Natural killer cell treated with Interleukin-12 subunit alpha and Interleukin-12 subunit beta and Interleukin-15 and Interleukin-18, amount 100 ng/mL, for 72 hours (primary cell): ENCODE measurements at regions not wholly inside any gene's neighbourhood (a gene's known extent, or its start where the extent isn't known, plus 50 kb on each side); places are given as distances from the start of the nearest gene placed in this dataset.
A peak's percentile ranks its signal among the peaks of the same experiment; 100 is the strongest.

Experiments used
- ATAC-seq, 2 donors: fragments of 150-1000 bp; cut with Tn5 transposase in 1 of 2; sonication (Bioruptor Pico), chemical (Tn5 transposase) in 1 of 2; 2 replicates each; pipeline ENCODE4 v1.10.0; 2021
- DNase-seq: peaks from one replicate; pipeline ENCODE4 v3.0.0; 2022; ENCODE audit warnings: low spot score
- H3K27ac Mint-ChIP-seq, 2 donors: 1 replicate in 1 of 2; 2 replicates in 1 of 2; pipeline ENCODE4 v1.8.0; 2022; ENCODE audit warnings: mixed read lengths in 2 of 2, mild to moderate bottlenecking in 1 of 2, moderate library complexity in 1 of 2
- H3K27me3 Mint-ChIP-seq, 2 donors: 1 replicate in 1 of 2; 2 replicates in 1 of 2; pipeline ENCODE4 v1.8.0; 2022; ENCODE audit warnings: mixed read lengths in 2 of 2
- H3K36me3 Mint-ChIP-seq: one replicate; pipeline ENCODE4 v1.8.0; 2022; ENCODE audit warnings: mixed read lengths
- H3K4me1 Mint-ChIP-seq, 2 donors: 1 replicate in 1 of 2; 2 replicates in 1 of 2; pipeline ENCODE4 v1.8.0; 2022; ENCODE audit warnings: low read depth in 2 of 2, mixed read lengths in 2 of 2, mild to moderate bottlenecking in 1 of 2
- H3K4me3 Mint-ChIP-seq: one replicate; pipeline ENCODE4 v1.8.0; 2022; ENCODE audit warnings: mixed read lengths
- H3K9me3 Mint-ChIP-seq: 2 replicates; pipeline ENCODE4 v1.8.0; 2022; ENCODE audit warnings: mixed read lengths

DNA sequence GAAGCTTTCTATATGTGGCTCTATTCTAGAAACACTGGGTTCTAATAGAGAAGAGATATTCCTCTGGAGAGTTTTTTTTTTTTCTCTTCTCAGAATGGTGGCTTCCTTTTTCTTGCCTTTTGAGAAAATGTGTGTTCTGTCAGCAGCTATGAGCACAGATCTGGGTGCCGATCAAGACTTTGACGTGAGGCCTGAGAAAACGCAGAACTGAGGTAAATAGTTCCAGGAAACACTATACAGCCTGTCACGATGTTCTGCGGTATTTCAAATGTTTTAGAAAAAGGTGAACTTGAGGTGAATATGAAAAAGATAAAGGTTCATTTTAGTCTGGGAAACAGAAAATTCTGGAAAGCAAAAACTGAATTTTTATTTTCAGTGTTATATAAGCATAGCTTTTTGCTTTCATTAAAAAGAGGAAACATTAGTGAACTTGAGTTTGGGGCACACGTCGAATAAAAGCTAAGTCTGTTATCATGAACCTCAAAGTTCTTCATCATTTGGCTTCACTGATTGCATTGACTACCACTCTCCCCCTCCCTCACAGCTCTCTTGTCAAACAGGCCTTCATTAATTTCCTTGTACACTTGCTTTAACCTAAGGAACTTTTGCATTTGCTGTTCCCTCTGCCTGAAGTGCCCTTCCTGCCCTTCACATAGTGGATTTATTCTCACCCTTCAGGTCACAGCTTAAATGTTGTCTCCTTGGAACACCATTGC lies 265.1 kb downstream of the NFKBIZ start:
- Mint-ChIP-seq H3K27me3 (peaks cover 0 to 13% of the 10 kb centered on the region in 2 donors), H3K4me3 (peak overlapping the region; percentile 24), H3K4me1 (peaks cover 3 to 12% of the 10 kb centered on the region in 2 donors), H3K27ac (peak overlapping the region; percentile 21 to 56), H3K9me3 (peaks cover 3% of the 10 kb centered on the region), H3K36me3 (no peaks in the 10 kb centered on the region)
- DNase-seq = no peak
- no peak for ATAC-seq

DNA sequence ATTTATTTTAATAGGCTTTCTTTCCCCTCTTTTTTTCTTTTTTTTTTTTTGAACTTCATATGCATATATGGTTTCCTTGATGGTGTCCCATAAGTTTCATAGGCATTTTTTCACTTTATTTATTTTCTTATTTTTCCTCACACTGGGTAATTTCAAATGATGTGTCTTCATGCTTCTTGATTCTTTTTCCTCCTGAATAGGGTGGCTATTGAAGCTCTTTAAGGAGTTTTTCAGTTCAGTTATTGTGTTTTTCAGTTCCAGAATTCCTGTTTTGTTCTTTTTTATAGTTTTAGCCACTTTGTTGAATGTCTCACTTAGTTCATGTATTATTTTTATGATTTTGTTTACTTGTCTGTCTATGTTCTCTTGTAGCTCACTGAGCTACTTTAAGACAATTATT lies 273.2 kb downstream of the NFKBIZ start:
- Mint-ChIP-seq H3K27me3 (peaks cover 0 to 17% of the 10 kb centered on the region in 2 donors), H3K4me3 (no peak overlapping the region), H3K4me1 (no peaks in the 10 kb centered on the region), H3K27ac (no peak overlapping the region), H3K36me3 (peaks cover 13% of the 10 kb centered on the region), H3K9me3 (peaks cover 10% of the 10 kb centered on the region)
- DNase-seq = no peak
- no peak for ATAC-seq

DNA sequence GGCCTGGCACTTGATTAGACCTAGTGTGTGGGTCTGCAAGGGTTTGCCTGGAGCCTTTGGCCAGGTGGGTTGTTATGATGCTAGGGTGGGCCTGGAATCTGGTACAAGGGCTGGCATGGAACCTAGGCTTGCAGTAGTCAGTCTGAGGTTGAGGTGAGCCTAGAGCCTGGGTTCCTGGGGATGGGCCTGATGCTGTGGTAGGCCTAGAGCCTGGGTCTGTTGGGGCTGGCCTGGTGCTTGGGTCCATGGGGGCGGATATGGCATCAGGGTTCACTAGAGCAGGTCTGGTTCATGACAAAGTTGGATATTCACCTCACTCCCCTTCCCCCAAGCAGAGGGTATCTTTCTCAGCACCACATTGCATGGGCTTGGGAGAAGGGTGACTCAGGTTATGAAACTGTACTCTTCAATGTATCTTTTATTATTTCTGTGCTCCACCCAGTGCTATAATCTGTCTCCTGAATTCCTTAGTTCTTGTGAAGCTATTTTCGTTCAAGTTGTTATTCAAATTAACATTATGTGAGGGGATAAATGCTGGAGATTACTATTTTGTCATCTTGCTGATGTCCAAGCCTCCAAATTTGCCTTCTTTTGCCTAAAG lies 274.4 kb downstream of the NFKBIZ start:
- no peaks in the 10 kb centered on the region for H3K4me1 Mint-ChIP-seq
- peaks cover 13% of the 10 kb centered on the region for H3K36me3 Mint-ChIP-seq
- no peak overlapping the region for H3K27ac Mint-ChIP-seq
- DNase-seq (no peak), ATAC-seq (no peak)
- peaks cover 0 to 17% of the 10 kb centered on the region in 2 donors for H3K27me3 Mint-ChIP-seq
- H3K4me3 Mint-ChIP-seq = no peak overlapping the region
- H3K9me3 Mint-ChIP-seq = peaks cover 10% of the 10 kb centered on the region

DNA sequence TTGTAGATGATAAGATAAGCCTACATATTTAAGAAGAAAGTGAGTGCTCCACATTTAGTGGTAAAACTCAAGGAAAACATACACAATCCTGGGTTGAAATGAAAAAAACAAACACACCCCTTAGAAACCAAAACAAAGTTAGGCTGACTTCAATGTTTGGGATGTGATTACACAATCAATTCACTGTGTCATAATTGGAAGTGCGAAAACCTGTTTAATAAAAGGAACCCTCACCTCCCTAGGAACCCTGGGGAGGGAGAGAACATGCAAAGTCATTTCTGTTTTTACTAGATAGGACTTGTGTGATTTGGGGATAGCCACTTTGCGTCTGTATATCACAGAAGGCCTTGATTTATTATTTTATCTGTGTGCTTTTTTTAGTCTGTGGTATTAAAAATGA lies 275.0 kb downstream of the NFKBIZ start:
- no peak for ATAC-seq
- no peak overlapping the region for H3K27ac Mint-ChIP-seq
- H3K27me3 Mint-ChIP-seq = peaks cover 0 to 12% of the 10 kb centered on the region in 2 donors
- no peaks in the 10 kb centered on the region for H3K4me1 Mint-ChIP-seq
- H3K4me3 Mint-ChIP-seq = no peak overlapping the region
- DNase-seq = no peak
- H3K36me3 Mint-ChIP-seq = peaks cover 13% of the 10 kb centered on the region
- H3K9me3 Mint-ChIP-seq = peaks cover 10% of the 10 kb centered on the region

DNA sequence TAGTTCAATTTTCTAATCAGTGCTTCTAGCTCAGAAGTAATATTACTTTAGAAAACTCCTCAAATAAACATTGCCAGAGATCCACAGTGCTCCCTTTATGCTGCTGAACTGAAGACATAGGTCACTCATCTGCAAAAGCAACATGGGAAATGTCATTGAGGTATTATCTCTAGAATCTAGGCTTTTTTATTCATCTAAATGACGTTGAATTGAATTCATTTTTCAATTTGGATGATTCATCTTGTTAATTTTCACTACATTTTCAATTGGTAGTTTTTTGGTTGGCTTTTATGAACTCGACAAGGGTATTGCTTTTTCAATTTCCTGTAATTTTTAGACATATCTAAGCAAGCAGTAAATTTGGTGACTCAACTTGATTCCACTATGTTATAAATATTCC lies 275.4 kb downstream of the NFKBIZ start:
- DNase-seq = no peak
- H3K27ac Mint-ChIP-seq = no peak overlapping the region
- peaks cover 13% of the 10 kb centered on the region for H3K36me3 Mint-ChIP-seq
- H3K9me3 Mint-ChIP-seq = peaks cover 10% of the 10 kb centered on the region
- H3K4me1 Mint-ChIP-seq = no peaks in the 10 kb centered on the region
- no peak for ATAC-seq
- no peak overlapping the region for H3K4me3 Mint-ChIP-seq
- H3K27me3 Mint-ChIP-seq = peaks cover 0 to 11% of the 10 kb centered on the region in 2 donors

DNA sequence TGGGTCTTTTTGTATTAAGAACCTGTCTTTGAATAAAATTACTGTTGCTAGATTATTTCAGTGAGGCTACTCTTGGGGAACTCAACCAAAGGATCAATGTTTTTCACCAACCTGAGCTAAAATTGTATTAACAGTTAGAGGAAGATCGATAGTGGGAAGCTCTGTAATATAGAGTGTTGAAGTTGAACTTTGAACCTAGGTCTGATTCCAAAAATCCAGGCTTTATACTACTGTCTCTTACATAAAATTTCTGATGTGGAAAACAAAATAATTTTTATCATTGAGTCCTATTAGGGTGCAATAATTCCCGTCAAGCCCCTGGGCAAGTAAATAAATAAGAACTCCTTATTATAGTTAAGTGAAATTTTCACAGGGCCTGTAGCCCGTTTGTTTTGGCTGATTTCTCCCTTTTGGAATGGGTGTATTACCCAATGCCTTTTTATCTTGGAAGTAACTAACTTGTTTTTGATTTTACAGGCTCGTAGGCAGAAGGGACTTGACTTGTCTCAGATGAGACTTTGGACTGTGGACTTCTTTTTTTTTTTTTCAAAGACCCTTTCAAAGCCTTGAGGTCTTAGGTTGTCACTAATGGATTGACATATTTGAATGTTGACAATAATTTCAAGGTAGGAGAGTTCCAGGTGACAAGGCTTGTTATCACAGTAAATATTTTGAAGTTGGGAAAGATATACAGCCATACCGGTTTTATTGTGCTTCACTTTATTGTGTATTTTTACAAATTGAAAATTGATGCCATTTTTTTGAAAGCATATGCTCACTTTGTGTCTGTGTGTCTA lies 276.1 kb downstream of the NFKBIZ start:
- H3K27ac Mint-ChIP-seq = no peak overlapping the region
- H3K4me3 Mint-ChIP-seq = no peak overlapping the region
- H3K9me3 Mint-ChIP-seq = peaks cover 10% of the 10 kb centered on the region
- ATAC-seq = no peak
- peaks cover 13% of the 10 kb centered on the region for H3K36me3 Mint-ChIP-seq
- H3K27me3 Mint-ChIP-seq = peaks cover 0 to 11% of the 10 kb centered on the region in 2 donors
- DNase-seq = no peak
- H3K4me1 Mint-ChIP-seq = peaks cover 0 to 2% of the 10 kb centered on the region in 2 donors

DNA sequence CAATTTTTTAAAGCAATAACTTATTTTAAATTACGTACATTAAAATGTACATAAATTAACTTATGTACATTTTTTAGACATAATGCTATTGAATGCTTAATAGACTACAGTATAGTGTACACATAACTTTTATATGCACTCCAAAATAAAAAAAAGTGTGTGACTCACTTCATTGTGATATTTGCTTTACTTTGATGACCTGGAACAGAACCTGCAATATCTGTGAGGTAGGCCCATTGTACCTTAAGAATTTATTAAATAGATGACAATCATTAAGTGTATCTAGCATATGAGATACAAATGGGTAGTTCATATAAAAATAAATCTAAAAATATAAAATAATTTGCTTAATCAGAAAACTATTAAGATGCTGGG lies 276.7 kb downstream of the NFKBIZ start:
- DNase-seq = no peak
- no peak for ATAC-seq
- Mint-ChIP-seq H3K27me3 (peaks cover 0 to 11% of the 10 kb centered on the region in 2 donors), H3K9me3 (peaks cover 10% of the 10 kb centered on the region), H3K27ac (no peak overlapping the region), H3K4me3 (no peak overlapping the region), H3K4me1 (peaks cover 0 to 4% of the 10 kb centered on the region in 2 donors), H3K36me3 (peaks cover 13% of the 10 kb centered on the region)

DNA sequence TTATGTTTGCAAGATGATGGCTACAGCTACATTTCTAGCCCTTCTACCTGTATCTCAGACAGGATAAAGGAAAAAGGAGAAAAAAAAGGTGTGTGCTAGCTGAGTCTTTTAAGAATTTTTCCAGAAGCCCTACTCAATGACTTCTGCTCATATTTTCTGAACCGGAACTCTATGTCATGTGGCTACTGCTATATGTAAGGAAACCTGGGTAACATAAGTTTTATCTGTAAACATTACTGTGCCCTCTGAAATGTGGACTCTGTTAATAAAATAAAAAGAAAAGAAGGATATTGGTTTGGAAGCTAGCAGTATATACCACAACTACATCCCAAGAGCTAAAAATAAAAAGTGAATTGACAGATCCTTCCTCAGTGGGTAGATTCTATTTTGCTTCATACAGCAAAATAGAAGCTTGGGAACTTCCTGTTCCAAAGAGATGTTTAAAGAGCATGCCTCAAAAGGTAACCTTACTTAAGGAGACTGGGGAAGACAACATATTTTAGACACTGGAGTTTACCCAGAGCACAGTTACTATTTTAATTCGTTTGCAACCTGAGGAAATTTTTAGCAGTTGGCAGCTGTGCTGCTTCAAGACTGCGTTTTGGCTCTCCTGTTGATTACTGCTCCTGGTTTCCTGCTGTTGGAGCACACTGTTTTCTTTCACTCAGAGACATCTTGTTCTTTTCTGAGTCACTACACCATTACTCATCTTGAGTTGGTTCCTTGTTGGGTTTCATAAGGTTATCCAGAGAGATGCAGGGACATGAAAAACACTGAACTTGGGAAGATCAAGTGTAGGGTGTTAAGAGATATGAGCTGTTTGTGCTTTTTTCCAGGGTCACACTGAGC lies 280.7 kb downstream of the NFKBIZ start:
- ATAC-seq = no peak
- no peaks in the 10 kb centered on the region for H3K36me3 Mint-ChIP-seq
- H3K4me3 Mint-ChIP-seq = no peak overlapping the region

DNA sequence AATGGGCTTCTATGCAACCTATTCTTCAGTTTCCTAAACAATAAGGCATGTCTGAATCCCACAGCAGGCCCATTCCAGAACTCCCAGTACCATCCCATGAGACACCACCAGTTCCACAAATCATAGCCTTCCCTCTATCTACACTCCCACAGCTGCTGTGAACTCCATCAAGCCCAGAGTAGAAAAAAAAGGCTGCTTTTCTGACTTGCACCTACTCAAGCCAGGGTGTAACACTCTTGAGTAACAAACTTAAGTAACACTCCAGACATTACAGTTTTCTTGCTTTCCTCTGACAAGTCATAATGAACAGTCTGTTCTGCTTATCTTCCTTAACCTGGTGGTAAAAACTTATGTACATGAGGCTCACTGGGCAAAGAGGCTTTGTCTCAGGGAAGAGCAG lies 283.1 kb downstream of the NFKBIZ start:
- DNase-seq (no peak), ATAC-seq (peak in 1 of 2 donors; percentile 41)
- Mint-ChIP-seq H3K27me3 (peaks cover 8% of the 10 kb centered on the region in 2 donors), H3K9me3 (no peaks in the 10 kb centered on the region), H3K4me3 (no peak overlapping the region), H3K4me1 (peaks cover 0 to 9% of the 10 kb centered on the region in 2 donors), H3K27ac (no peak overlapping the region), H3K36me3 (no peaks in the 10 kb centered on the region)

More for the DNA sequence above, 280.7 kb downstream of the NFKBIZ start:
- H3K27me3 Mint-ChIP-seq = peaks cover 5 to 8% of the 10 kb centered on the region in 2 donors
- no peak overlapping the region for H3K27ac Mint-ChIP-seq
- no peaks in the 10 kb centered on the region for H3K9me3 Mint-ChIP-seq
- H3K4me1 Mint-ChIP-seq = peaks cover 0 to 9% of the 10 kb centered on the region in 2 donors
- DNase-seq = no peak

DNA sequence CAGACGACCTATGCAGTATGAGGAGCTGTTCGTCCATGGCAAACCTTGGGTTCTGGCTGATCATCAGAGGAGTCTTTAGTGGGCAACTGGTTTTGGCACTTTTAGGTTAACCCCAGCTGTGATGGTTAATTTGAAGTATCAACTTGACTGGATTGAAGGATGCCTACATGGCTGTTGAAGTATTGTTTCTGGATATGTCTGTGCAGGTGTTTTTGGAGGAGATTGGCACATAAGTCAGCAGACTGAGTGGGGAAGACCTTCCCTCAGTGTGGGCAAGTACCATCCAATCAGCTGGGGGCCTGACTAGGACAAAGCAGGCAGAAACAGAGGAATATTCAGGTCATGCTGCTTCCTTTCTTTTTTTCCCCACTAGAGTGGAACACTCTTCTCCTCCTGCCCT lies 284.1 kb downstream of the NFKBIZ start:
- Mint-ChIP-seq H3K4me1 (peaks cover 0 to 9% of the 10 kb centered on the region in 2 donors), H3K36me3 (no peaks in the 10 kb centered on the region), H3K9me3 (no peaks in the 10 kb centered on the region), H3K27me3 (peaks cover 8 to 9% of the 10 kb centered on the region in 2 donors), H3K27ac (no peak overlapping the region), H3K4me3 (no peak overlapping the region)
- ATAC-seq (peak in 1 of 2 donors; percentile 31), DNase-seq (no peak)

DNA sequence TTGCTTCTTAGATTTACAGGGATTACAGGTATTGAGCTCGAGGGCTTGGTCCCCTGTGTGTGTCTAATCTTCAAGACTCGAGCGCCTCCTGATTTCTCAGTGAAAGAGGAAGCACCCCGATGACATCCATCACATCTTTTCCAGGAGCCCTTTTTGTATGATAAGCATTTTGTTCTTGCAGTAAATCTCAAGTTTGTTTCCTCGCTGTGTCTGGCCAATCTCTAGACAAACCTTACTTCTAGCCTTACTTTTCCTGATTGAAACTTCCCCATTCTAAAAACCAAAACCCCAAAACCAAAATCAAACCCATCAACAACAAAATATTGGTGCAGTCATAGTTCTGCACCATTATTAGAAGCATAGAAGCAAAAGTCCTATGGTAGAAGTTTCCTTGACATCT lies 286.0 kb downstream of the NFKBIZ start:
- H3K27me3 Mint-ChIP-seq = peaks cover 11 to 12% of the 10 kb centered on the region in 2 donors
- DNase-seq = no peak
- no peaks in the 10 kb centered on the region for H3K9me3 Mint-ChIP-seq
- no peak for ATAC-seq
- no peak overlapping the region for H3K27ac Mint-ChIP-seq
- no peak overlapping the region for H3K4me3 Mint-ChIP-seq
- no peaks in the 10 kb centered on the region for H3K36me3 Mint-ChIP-seq
- peaks cover 0 to 8% of the 10 kb centered on the region in 2 donors for H3K4me1 Mint-ChIP-seq

DNA sequence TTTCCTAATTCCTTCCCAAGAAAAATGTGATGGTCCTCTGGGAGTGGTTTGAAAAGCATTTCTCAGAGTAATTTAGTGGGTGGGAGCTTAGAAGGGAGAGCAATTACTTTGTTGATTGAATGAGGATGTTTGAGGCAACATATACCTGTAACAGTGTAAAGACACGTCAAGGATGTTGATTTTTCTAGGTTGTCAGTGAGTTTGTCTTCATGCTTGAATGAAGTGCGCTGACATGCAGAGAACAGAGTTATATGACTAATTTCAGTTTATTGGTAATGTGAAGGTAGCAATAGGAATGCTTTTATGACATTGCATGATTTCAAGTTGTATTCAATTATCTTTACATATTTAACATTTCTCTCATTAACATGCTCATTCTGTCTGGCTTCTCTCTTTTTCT lies 286.9 kb downstream of the NFKBIZ start:
- Mint-ChIP-seq H3K27ac (no peak overlapping the region), H3K4me1 (peaks cover 0 to 5% of the 10 kb centered on the region in 2 donors), H3K9me3 (no peaks in the 10 kb centered on the region), H3K36me3 (no peaks in the 10 kb centered on the region), H3K27me3 (peaks cover 12 to 21% of the 10 kb centered on the region in 2 donors), H3K4me3 (no peak overlapping the region)
- ATAC-seq (no peak), DNase-seq (no peak)

DNA sequence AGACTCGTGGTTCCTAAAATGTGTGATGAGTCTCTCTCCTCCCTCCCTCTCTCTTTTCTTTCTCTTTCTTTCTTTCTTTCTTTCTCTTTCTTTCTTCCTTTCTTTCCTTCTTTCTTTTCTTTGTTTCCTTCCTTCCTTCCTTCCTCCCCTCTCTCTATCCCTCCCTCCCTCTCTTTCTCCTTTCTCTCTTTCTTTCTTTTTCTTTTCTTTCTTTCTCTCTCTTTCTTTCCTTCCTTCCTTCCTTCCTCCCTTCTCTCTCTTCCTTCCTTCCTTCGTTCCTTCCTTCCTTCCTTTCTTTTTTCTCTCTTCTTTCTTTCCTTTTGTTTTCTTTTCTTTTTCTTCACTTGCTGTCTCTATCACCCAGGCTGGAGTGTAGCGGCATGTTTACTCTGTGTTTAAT lies 290.8 kb downstream of the NFKBIZ start:
- Mint-ChIP-seq H3K27ac (no peak overlapping the region), H3K36me3 (no peaks in the 10 kb centered on the region), H3K4me1 (no peaks in the 10 kb centered on the region), H3K9me3 (no peaks in the 10 kb centered on the region), H3K4me3 (no peak overlapping the region), H3K27me3 (peaks cover 10 to 34% of the 10 kb centered on the region in 2 donors)
- DNase-seq (no peak), ATAC-seq (no peak)
